ENCODE measurements at regions not wholly inside any gene's neighbourhood (a gene's known extent, or its start where the extent isn't known, plus 50 kb on each side); places are given as distances from the start of the nearest gene placed in this dataset.
A peak's percentile ranks its signal among the peaks of the same experiment; 100 is the strongest.

DNA sequence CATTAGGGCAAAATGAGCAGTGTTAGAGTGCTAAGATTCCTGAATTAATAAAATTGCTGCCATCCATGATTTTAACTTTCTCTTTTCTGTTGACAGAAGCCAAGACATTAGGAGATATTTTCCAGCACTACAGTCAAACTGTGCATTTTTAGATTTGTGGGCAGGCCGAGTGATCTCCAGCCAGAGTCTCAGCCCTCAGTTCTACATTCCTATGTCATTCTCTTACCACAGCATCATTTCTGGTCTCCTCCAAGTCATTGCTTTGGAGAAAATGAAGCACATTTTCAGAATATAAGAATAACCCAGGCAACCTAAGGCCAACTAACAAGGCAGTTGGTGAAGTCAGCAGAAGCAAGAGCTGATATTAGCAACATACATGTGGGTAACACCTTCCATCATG is 74.6 kb upstream of the NUDT7 start:
- Mint-ChIP-seq H3K4me1 (ENCODE audit: low read depth) (no peaks in the 10 kb centered on the region), H3K27ac (no peak overlapping the region), H3K36me3 (ENCODE audit: low read depth) (no peaks in the 10 kb centered on the region), H3K27me3 (ENCODE audit: low read depth) (peaks cover 8% of the 10 kb centered on the region), H3K9me3 (no peaks in the 10 kb centered on the region), H3K4me3 (no peak overlapping the region)
- CTCF ChIA-PET, result no interaction called here
- intact Hi-C loops (cut with micrococcal nuclease), result no loop called here
- no peak for DNase-seq

DNA sequence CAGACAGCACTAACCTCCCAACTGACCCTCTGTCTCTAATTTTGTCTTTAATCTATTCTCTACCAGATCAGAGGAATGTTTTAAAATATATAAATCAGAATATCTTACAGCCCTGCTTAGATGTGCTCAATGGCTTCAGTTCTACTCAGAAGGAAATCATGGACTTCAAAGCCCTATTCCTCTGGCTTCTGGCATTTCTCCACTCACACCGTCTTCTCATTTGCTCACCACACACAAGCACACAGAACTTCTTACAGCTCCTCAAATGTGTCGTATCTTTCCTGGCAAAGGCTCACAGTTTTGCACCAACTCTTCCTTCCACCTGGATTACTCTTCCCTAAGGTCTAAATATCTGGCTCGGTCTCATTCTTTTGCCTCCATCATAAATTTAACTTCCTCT is 71.6 kb upstream of the NUDT7 start:
- H3K9me3 Mint-ChIP-seq, result no peaks in the 10 kb centered on the region
- no peak overlapping the region for H3K27ac Mint-ChIP-seq
- DNase-seq, result no peak
- CTCF ChIA-PET, result no interaction called here
- H3K4me1 Mint-ChIP-seq (ENCODE audit: low read depth), result no peaks in the 10 kb centered on the region
- no peaks in the 10 kb centered on the region for H3K36me3 Mint-ChIP-seq (ENCODE audit: low read depth)
- H3K4me3 Mint-ChIP-seq, result no peak overlapping the region
- intact Hi-C loops (cut with micrococcal nuclease), result no loop called here
- peaks cover 14% of the 10 kb centered on the region for H3K27me3 Mint-ChIP-seq (ENCODE audit: low read depth)

DNA sequence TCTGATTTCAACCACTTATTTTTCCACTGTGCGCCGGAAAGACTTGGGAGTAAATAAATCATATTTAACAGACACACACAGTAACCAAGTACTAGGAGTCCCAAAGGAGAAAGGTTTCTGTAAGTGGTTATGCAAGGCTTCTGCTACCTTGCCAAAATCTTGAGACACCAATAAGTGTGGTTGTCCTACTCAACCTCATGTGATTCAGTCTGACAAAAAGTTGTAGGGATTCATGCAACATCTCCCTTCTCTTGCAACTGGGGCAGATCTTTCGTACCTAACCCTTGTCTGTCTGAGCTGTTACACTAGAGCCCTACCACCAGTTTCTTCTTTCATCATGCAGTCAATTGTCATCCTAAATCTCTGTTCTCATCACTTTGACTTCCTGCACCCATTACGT is 69.9 kb upstream of the NUDT7 start:
- CTCF ChIA-PET, result no interaction called here
- Mint-ChIP-seq H3K27ac (no peak overlapping the region), H3K36me3 (ENCODE audit: low read depth) (no peaks in the 10 kb centered on the region), H3K4me1 (ENCODE audit: low read depth) (no peaks in the 10 kb centered on the region), H3K4me3 (no peak overlapping the region), H3K9me3 (no peaks in the 10 kb centered on the region), H3K27me3 (ENCODE audit: low read depth) (peaks cover 22% of the 10 kb centered on the region)
- no peak for DNase-seq
- intact Hi-C loops (cut with micrococcal nuclease), result no loop called here

DNA sequence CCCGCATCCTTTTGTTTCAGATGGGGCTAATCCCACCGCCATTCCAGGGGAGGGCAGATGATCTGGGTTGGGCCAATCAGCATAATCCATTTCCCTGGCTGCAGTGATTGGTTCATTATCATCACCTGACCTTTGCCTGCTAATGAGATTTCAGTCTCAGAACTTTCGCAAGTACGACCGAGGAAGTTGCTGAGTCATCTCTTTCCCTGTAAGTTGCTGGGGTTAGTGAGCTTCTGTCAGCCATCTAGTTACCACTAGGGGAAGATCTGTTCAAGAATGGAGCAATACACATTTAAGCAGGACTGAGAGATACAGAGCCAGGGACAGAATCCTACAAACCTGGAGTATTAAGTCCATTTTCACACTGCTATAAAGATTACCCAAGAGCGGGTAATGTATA is 65.3 kb upstream of the NUDT7 start:
- Mint-ChIP-seq H3K4me3 (no peak overlapping the region), H3K4me1 (ENCODE audit: low read depth) (no peaks in the 10 kb centered on the region), H3K36me3 (ENCODE audit: low read depth) (no peaks in the 10 kb centered on the region), H3K27me3 (ENCODE audit: low read depth) (peaks cover 40% of the 10 kb centered on the region), H3K27ac (no peak overlapping the region), H3K9me3 (no peaks in the 10 kb centered on the region)
- intact Hi-C loops (cut with micrococcal nuclease), result no loop called here
- peak; percentile 20 for DNase-seq
- CTCF ChIA-PET, result interaction anchor here (0.5 kb wide), 1 partner anchor 79 kb away, joined by 7 read pairs; no protein-coding TSS in a partner anchor

DNA sequence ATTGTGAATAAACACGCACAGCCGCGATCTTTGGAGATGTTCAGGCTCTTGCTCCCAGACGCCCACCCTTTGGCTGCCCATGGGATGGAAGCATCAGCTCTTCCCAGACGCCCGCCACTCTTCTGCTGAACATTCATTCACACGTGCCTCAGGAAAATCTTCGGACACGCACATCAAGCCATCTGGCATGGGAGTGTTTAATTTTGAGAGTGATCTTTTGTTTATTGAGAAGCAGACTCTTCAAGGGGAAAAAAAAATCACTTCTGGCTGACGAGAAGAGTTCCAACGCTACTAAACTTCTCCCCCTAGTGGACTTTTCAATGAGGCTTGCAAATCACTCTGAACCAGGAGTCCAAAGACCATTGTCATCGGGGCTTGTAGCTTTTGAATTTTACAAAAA is 62.0 kb upstream of the NUDT7 start:
- peaks cover 33% of the 10 kb centered on the region for H3K27me3 Mint-ChIP-seq (ENCODE audit: low read depth)
- no peak overlapping the region for H3K27ac Mint-ChIP-seq
- peaks cover 12% of the 10 kb centered on the region for H3K9me3 Mint-ChIP-seq
- H3K4me1 Mint-ChIP-seq (ENCODE audit: low read depth), result no peaks in the 10 kb centered on the region
- CTCF ChIA-PET, result interaction anchor here (1.8 kb wide), 1 partner anchor 15 kb away, joined by 3 read pairs; no protein-coding TSS in a partner anchor
- H3K36me3 Mint-ChIP-seq (ENCODE audit: low read depth), result peaks cover 4% of the 10 kb centered on the region
- no peak overlapping the region for H3K4me3 Mint-ChIP-seq
- intact Hi-C loops (cut with micrococcal nuclease), result loop anchor here (1.0 kb wide), 2 partner anchors 60 to 424 kb away; no protein-coding TSS in a partner anchor
- DNase-seq, result no peak

DNA sequence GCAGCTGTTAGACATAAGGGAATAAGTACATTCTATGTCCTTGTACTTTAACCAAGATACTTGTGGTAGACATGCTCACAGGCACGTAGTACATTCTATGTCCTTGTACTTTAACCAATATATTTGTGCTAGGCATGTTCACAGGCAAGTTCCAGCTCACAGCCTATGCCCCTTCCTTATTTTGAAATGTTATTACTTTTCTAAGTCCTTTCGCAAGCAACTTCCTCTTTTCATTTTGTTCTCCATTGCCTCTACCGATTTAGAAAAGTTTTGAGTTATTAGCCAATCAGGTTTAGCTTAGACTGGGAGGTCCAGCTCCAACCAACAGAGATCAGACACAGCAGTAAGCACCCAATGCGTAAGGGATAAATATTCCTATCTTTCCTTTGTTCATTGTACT is 60.1 kb upstream of the NUDT7 start:
- no peak overlapping the region for H3K4me3 Mint-ChIP-seq
- H3K36me3 Mint-ChIP-seq (ENCODE audit: low read depth), result peaks cover 4% of the 10 kb centered on the region
- H3K27me3 Mint-ChIP-seq (ENCODE audit: low read depth), result peaks cover 35% of the 10 kb centered on the region
- CTCF ChIA-PET, result no interaction called here
- no peak for DNase-seq
- H3K4me1 Mint-ChIP-seq (ENCODE audit: low read depth), result no peaks in the 10 kb centered on the region
- peaks cover 12% of the 10 kb centered on the region for H3K9me3 Mint-ChIP-seq
- H3K27ac Mint-ChIP-seq, result no peak overlapping the region
- intact Hi-C loops (cut with micrococcal nuclease), result no loop called here

DNA sequence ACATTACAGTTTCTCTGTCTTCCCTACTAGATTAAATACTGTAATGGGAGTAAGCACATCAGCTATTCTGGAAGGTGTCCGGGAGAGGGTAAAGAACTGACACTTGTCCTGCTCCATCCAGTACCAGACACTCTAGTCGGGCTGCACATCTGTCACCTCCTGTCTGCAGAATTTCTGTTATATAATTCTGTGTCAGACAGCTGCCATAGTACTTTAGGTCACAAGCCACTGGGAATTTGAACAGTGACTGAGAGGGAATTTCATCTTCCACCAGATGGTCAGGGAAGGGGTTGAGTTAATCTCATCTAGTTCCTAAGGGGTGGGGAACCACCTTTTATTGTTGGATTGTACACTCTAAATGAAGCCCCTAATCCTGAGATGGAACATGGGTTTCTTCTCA is 58.6 kb upstream of the NUDT7 start:
- peaks cover 12% of the 10 kb centered on the region for H3K9me3 Mint-ChIP-seq
- peaks cover 37% of the 10 kb centered on the region for H3K27me3 Mint-ChIP-seq (ENCODE audit: low read depth)
- peaks cover 4% of the 10 kb centered on the region for H3K36me3 Mint-ChIP-seq (ENCODE audit: low read depth)
- intact Hi-C loops (cut with micrococcal nuclease), result no loop called here
- H3K4me1 Mint-ChIP-seq (ENCODE audit: low read depth), result no peaks in the 10 kb centered on the region
- no peak overlapping the region for H3K4me3 Mint-ChIP-seq
- CTCF ChIA-PET, result no interaction called here
- no peak overlapping the region for H3K27ac Mint-ChIP-seq
- DNase-seq, result no peak

DNA sequence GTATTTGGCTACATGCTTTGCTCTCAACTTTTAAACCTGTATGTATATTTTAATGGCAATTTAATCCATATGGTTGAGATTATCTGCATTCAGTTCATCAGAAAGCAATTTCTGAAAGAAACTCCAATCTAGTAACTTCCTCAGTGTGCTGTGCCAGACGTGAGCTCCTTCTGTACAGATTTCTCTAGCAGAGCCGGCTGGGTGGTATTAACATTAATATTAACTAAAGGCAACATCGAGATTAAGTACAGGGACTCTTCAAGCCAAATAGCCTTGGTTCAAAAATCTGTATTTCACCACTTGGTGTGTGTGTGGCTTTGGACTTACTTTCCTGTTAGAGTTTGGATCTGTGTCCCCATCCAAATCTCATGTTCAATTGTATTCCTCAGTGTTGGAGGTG is 55.5 kb upstream of the NUDT7 start:
- no peak for DNase-seq
- Mint-ChIP-seq H3K9me3 (peaks cover 12% of the 10 kb centered on the region), H3K4me1 (ENCODE audit: low read depth) (no peaks in the 10 kb centered on the region), H3K36me3 (ENCODE audit: low read depth) (peaks cover 4% of the 10 kb centered on the region), H3K27me3 (ENCODE audit: low read depth) (peaks cover 21% of the 10 kb centered on the region), H3K27ac (no peak overlapping the region), H3K4me3 (no peak overlapping the region)
- intact Hi-C loops (cut with micrococcal nuclease), result no loop called here
- CTCF ChIA-PET, result no interaction called here

DNA sequence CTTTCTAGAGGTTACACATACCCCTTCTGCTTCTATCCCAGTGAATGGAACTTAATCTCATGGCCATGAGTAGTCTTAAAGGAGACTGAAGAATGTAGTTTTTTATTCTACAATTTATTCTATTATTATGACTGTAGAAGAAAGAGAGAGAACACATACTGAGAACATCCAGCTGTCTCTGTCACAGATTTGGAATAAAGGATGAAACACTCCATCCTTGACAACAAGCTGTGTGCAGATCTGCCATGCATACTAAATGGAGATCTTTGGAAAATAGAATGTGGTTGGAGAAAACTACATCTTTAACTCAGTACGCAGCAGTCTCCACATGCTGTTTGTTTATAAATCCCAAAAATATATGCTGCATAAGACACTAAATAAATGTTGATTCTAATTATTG is 54.1 kb upstream of the NUDT7 start:
- no peak overlapping the region for H3K4me3 Mint-ChIP-seq
- intact Hi-C loops (cut with micrococcal nuclease), result no loop called here
- no peak overlapping the region for H3K27ac Mint-ChIP-seq
- DNase-seq, result no peak
- H3K36me3 Mint-ChIP-seq (ENCODE audit: low read depth), result peaks cover under 1% of the 10 kb centered on the region
- peaks cover 4% of the 10 kb centered on the region for H3K9me3 Mint-ChIP-seq
- H3K4me1 Mint-ChIP-seq (ENCODE audit: low read depth), result no peaks in the 10 kb centered on the region
- H3K27me3 Mint-ChIP-seq (ENCODE audit: low read depth), result peaks cover 25% of the 10 kb centered on the region
- CTCF ChIA-PET, result no interaction called here

DNA sequence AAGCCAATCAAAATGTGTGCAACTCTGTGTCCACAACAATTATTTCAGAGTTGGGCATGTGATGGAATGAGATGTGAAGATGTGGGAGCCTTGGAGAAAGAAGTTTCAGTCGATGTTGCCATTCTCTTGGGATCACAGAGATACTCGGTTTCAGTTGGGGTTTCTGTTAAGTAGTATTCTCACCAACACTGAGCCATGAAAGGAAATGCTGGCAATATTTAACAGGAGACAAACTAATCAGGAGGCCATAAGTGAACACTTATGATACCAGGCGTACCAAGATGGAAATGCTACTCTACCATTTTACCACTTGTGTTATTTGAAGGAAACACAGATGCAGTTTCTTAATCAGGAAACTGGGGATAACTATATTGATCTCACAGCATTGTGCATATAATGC is 53.3 kb upstream of the NUDT7 start:
- CTCF ChIA-PET, result no interaction called here
- H3K27ac Mint-ChIP-seq, result no peak overlapping the region
- no peaks in the 10 kb centered on the region for H3K36me3 Mint-ChIP-seq (ENCODE audit: low read depth)
- H3K9me3 Mint-ChIP-seq, result peaks cover 3% of the 10 kb centered on the region
- no peak overlapping the region for H3K4me3 Mint-ChIP-seq
- no peak for DNase-seq
- intact Hi-C loops (cut with micrococcal nuclease), result no loop called here
- H3K27me3 Mint-ChIP-seq (ENCODE audit: low read depth), result peaks cover 23% of the 10 kb centered on the region
- no peaks in the 10 kb centered on the region for H3K4me1 Mint-ChIP-seq (ENCODE audit: low read depth)

Measured in activated naive CD4-positive, alpha-beta T cell treated with anti-CD3 and anti-CD28 coated beads for 36 hours (primary cell).